ENCODE measurements at regions not wholly inside any gene's neighbourhood (a gene's known extent, or its start where the extent isn't known, plus 50 kb on each side); places are given as distances from the start of the nearest gene placed in this dataset.

- no peak for DNase-seq (ENCODE audit: low read depth)
Measured at GRCh38 chr11:123254357-123254756, 59.3 kb upstream of the CLMP start.

DNA sequence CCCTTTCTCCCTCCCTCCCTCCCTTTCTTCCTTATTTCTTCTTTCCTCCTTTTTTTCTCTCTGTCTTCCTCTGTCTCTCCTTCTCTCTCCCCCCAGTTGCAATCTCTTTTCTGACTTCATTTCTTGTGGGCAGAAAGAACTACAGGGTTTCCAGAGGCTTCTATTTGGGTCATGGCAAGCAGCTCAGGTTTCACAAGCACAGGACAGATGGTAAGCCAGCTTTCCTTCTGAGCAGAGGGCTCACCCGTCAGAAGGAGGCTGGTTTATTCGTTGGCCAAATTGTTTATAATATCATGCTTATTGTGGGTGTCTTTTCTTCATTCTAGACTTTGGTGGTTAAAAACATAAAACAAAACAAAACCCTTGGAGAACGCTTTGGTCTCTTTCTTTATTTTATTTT, 58.9 kb upstream of the CLMP start:
- no peak for DNase-seq (ENCODE audit: low read depth)

- no peak for DNase-seq (ENCODE audit: low read depth)
Measured at GRCh38 chr11:123253223-123253622, 58.2 kb upstream of the CLMP start.

DNA sequence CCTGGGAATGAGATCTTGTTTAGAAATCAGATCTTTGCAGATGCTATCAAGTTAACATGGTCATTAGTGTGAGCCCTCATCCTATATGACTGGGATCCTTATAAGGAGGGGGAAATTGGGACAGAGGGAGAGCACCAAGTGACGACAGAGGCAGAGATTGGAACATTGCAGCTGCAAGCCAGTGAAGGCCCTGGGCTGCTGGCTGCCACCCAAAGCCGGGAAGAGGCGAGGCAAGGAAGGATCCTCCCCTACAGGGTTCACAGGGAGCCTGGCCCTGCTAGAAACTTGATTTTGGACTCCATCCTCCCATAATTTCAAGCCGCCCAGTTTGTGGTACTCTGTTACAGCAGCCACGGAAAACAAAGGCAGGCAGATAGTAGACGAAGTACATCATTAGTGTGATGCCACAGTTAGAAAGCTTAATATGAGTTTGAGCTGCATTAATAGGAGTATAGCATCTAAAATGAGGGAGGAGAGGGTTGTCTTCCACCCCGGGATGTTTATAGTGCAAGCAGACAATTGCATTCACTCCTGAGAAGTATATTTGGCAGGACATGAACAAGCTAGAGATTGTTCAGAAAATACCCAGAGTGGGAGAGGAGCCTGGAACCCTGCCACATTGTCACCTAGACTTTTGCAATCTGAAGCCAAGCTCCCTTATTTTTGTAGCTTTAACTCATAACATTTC, 56.8 kb upstream of the CLMP start:
- no peak for DNase-seq (ENCODE audit: low read depth)

DNA sequence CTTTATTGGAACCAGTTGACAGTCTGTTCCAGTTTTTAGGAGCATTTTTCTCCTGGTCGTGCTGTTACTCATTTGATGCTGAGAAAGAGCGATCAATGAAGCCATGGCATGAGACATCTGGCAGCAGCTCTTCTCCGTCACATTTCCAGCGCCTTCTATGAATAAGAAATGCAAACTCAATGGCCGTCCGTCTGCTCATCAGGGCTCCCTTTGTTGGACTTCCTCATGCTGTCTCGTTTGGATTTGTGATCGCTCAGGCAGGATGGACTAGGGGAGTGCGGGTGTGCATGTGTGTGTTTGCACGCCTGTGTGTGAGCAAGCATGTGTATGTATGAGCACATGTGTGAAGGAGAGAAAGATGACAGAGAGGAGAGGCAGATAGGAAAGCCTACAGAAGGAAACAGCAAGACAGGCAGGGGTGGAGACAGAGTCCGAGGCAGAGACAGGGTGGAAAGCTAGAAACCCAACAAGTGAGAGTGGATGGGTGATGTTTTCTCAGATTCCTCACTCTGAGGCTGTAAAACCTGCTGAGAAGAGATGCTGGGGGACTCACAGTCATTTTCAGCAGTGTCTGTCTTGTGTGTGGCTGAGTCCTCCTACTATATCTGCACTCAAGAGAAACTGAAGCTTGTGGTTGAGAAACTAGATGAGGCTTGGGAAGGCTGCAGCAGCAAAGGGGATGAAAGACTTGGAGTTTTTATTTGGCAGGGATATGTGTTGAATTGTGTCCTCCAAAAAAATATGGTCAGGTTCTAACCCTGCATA, 56.0 kb upstream of the CLMP start:
- DNase-seq (ENCODE audit: low read depth), result no peak

DNA sequence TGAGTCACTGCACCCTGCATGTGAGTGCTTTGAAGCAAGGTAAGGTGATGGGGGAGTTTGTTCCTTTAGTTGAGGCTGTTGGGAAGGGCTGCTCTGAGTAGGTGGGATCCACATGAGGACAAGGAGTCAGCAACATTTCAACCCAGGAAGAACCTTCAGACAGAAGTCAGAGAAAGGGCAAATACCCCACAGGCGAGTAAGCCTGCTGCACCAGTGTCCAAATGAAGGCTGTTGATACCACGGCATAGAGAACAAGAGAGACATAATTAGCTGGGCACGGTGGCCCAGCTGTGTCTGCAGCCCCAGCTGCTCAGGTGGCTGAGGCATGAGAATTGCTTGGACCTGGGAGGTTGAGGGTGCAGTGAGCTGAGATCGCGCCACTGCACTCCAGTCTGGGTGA, 54.3 kb upstream of the CLMP start:
- no peak for DNase-seq (ENCODE audit: low read depth)

GRCh38 chr11:123247813-123248379, 52.8 kb upstream of the CLMP start:
- no peak for DNase-seq (ENCODE audit: low read depth)

GRCh38 chr11:123247496-123247799, 52.4 kb upstream of the CLMP start:
- DNase-seq (ENCODE audit: low read depth), result no peak

- DNase-seq (ENCODE audit: low read depth), result no peak
Measured at GRCh38 chr11:123246749-123247495, 51.9 kb upstream of the CLMP start.

GRCh38 chr11:123245567-123245966, 50.5 kb upstream of the CLMP start:
- DNase-seq (ENCODE audit: low read depth), result no peak
